ENCODE measurements at regions not wholly inside any gene's neighbourhood (a gene's known extent, or its start where the extent isn't known, plus 50 kb on each side); places are given as distances from the start of the nearest gene placed in this dataset.
A peak's percentile ranks its signal among the peaks of the same experiment; 100 is the strongest.
"Not testable (repeated sequence)": the region's sequence is repeated elsewhere in the genome, so short reads cannot be mapped to it uniquely, and the experiment has no call there.

DNA sequence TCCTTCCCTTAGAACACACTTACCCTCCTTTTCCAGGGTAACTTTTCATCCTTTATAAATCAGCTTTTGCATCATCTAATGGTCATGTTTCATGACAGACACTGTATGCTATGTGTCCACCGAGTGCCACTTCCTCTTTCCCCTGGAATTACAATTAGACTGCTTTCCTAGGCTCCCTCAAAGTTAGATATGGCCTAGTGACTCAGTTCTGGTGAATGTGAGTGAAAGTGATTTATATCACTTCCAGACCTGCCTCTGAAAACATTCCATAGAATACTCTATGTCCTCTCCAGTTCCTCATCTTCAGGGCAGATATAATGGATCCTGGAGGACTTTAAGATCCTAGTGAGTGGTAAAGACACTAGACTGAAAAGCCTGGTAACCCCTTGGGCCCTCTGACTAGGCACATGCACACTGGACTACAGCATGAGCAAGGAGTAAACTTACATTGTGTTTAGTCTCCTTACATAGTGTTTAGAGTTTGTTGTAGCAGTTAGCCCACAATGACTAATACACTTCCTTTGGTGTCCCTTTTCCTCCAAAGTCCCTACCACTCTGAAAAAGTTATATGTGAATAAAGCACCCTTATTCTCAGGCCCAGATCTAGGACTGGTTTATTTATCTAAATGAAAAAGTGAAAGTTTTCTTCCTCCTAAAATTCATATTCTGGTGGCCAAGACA is 59.3 kb downstream of the GPR88 start:
- DNase-seq (ENCODE audit: low spot score): no peak

DNA sequence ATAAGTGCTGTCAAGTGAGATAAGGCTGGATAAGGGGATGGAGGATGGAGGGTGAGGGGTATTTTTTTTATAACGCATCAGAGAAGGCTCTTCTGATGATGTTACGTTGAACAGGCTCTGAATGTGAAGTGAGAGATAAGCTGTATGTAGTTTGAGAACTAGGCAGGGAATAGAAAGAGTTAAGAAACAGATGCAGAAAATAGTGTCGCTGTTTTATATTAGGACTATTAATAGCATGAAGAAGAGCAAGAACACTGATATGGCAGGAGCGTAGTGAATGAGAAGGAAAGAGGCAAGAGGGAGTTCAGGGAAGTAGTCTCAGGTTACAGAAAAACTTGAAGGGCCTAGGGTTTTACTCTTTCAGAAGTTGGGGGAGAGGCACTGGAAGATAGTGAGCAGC is 59.8 kb downstream of the GPR88 start:
- no peak for DNase-seq (ENCODE audit: low spot score)

DNA sequence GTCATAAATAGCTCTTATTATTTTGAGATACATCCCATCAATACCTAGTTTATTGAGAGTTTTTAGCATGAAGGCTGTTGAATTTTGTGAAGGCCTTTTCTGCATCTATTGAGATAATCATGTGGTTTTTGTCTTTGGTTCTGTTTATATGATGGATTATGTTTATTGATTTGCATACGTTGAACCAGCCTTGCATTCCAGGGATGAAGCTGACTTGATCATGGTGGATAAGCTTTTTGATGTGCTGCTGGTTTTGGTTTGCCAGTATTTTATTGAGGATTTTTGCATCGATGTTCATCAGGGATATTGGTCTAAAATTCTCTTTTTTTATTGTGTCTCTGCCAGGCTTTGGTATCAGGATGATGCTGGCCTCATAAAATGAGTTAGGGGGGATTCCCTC is 62.4 kb downstream of the GPR88 start:
- DNase-seq (ENCODE audit: low spot score): not testable (repeated sequence)

DNA sequence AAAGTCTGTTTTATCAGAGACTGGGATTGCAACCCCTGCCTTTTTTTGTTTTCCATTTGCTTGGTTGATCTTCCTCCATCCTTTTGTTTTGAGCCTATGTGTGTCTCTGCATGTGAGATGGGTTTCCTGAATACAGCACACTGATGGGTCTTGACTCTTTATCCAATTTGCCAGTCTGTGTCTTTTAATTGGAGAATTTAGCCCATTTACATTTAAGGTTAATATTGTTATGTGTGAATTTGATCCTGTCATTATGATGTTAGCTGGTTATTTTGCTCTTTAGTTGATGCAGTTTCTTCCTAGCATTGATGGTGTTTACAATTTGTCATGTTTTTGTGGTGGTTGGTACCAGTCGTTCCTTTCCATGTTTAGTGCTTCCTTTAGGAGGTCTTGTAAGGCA is 64.1 kb downstream of the GPR88 start:
- DNase-seq (ENCODE audit: low spot score): not testable (repeated sequence)

DNA sequence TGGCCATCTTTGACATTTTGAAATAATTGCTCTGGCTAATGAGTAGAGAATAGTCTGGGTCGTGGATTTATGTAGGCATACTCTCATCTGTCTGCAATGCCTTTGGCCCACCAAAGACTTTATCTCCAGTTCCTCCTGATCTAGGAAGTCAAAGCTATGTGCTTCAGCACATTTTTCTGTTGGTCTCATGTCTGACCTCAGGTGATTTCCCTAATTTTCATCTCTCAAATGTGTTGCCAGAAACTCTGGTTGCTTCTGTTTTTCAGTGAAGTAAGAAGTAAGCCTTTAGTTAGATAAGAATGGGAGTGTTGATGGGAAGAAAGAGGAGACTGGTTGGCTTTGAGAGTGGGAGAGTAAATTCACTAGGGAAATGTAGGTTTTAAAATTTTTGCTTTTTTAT is 66.4 kb downstream of the GPR88 start:
- no peak for DNase-seq (ENCODE audit: low spot score)

DNA sequence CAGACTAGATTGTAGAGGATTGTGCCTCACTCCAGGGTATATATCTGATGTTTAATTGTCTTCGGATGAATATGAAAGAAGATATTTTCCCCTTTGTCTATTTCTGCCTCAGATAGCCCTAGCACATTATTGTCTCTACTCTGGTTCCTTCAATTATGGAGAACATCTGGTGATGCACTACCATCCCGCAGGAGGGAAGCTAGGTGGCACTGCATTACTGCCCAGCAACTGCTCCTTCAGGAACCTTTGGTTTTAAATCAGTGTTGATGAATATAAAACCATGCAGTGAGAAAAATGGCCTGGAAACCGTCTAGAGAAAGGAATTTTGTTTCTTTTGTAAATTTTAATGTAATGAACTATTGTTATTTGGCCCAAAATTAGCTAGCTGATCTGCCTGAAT is 68.5 kb downstream of the GPR88 start:
- DNase-seq (ENCODE audit: low spot score): no peak

DNA sequence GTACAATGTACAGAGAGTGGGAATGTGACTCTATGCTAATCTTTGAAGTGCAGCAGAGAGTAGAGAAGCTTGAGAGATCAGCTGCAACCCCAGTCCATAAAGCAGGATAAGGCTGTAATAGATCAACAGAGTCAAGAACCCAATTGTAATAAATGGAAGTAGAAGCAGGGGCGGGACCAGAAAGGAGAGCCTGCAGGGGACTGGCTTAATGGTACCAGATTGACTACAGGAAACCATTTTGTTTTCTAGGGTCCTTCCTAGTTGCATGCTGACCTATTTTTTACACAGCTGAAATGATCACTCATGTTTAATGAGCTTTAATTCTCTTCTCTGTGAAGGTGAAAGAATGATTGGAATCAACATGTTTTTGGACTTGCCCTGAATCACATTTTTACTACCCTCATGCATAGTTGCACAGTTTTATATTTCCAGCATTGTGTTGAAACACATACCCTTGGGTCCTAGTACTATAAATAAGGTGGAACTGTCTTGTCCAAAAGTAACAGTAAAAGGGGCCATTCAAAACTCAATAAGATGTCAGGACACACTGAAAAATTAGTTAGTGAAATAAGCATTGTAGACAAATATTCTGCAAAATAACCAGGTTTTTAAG is 69.8 kb downstream of the GPR88 start:
- no peak for DNase-seq (ENCODE audit: low spot score)

DNA sequence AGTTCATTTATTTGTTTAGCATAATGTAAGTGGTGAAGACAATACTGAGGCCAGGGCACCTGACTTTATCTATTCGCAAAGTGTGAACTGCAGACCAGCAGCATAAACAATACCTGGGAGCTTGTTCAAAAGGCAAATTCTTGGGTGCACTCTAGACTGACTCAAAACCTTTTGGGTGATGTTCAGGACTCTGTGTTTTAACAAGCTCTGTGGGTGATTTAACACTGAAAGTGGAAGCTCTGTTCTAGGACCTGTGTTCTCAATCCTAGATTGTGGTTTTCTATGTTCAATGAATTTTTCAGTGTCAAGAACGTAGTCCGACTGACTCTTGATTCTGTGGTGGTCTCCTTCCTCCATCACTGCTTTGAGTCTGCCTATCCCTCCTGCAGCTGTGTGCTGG is 71.9 kb downstream of the GPR88 start:
- no peak for DNase-seq (ENCODE audit: low spot score)

DNA sequence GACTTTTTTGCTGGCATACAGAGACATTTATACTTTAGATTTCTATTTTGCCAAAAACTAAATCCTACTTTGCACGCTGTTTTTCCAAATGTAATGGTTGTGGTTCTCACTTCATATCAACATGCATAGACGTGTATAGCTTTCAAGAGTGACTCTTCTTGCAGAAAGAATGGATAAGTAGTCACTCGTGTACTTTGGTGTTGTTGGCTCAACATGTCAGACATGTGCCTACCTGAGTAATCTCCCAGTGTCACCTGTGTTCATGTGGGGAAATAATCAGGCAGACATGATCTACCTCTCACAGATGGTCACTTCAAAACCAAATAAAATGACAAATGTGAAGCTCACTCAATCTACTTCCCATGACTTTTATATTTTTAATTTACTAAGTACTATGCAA is 73.1 kb downstream of the GPR88 start:
- no peak for DNase-seq (ENCODE audit: low spot score)

DNA sequence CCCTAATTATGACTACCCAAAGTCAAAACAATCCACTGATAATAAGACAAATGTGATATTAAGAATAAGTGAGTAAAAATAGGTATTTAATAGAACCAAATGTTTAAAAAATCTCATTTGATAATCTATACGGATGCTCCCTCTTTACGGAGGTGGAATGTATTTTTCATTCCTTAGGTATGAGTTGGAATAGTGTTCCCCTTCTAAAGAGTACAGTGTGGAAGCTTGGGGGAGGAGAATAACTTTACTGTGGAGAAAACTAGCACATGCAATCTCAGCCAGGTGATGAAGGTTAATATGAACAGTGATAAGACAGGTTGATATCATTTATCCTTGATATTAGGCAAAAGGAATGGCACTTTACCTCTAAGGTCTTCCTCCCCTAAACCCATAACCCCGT is 74.6 kb downstream of the GPR88 start:
- no peak for DNase-seq (ENCODE audit: low spot score)

DNA sequence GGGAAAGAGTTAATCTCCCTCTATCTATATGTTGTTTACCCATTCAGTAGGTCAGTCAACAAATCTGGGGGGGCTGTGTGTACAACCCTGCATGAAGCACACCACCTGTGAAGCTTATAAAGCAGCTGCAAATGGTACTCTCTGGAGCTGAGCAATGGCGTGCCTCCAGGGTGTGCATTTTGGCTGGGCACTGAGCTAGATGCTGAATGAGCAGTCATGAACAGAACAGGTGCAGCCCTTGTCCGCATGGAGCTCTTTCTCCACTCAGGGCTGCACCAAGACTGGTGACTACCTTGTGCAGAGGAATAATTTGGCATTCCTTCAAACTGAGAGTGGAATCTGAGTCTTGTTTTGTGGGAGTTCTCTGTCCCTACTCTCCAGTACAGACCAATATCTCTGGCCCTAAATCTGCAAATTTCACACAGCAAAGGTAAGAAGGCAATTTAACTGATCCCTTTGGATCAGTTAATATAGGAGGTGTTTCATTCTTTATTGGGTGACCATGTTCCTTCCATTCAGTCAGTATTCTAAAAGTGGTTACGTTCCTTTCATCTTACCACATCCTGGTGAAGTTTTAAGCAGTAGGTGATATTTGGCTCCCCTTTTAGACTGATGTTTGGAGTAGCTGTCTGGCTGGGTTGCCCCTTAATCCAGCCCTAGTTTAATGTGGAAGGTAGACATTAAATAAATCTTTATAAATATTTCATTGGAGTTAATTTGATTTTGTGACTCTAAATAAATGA is 76.0 kb downstream of the GPR88 start:
- no peak for DNase-seq (ENCODE audit: low spot score)

DNA sequence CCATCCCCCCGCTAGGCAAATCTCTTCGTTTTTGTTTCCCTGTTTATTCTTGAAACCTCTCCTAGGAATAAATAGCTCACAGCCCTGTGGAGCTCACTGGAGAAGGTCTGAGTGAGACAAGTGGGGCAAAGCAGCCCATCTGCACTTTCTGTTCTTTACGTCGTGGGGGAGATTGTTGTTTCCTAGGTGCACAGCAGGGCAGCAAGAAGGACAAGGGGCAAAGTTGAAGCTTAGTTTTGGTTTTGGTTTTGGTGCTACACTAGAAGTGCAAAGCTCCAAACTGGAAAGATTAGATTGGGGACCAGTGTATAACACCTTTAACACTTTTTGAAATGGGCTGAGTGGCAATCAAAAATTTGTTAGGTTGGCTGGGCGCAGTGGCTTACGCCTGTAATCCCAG is 76.6 kb downstream of the GPR88 start:
- no peak for DNase-seq (ENCODE audit: low spot score)

DNA sequence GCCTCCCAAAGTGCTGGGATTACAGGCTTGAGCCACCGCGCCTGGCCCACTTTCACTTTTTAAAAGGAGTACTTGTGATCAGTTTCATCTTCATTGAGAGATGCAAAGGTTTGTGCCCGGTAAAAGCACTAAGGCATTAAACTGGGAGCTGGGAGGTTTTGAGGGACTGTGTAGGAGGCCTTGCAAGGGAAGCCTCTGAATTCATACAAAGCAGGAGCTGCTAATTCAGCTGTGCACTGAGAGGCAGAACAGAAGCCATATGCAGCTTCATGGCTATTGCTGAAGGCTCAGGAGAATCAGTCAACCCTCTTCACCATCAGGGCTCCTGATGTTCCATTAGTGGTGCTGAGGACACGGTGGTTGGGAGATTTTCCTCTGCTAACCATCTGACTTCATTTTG is 77.7 kb downstream of the GPR88 start:
- DNase-seq (ENCODE audit: low spot score): no peak

DNA sequence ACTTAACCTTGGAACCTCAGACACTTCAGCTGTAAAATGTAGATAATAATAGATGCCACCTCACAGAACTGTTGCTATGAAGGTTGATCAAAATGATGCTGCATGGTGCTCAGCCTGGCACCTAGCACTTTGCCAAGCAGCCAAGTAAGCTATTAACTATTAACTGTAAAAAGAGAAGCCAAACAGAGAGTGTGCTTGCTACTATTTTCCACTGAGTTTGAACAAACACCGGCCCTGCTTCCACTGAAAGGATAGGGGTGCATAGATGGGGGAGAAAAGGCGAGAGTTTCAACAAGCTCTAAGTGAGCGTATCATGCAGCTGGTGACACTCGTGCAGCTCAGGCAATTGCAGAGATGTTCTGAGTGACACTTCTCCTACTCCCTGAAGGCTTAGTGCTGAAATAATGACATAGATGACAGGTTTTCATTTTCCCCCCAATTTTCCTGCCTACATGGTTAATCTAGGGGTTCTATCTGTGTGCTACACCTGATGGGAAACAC is 78.2 kb downstream of the GPR88 start:
- no peak for DNase-seq (ENCODE audit: low spot score)

DNA sequence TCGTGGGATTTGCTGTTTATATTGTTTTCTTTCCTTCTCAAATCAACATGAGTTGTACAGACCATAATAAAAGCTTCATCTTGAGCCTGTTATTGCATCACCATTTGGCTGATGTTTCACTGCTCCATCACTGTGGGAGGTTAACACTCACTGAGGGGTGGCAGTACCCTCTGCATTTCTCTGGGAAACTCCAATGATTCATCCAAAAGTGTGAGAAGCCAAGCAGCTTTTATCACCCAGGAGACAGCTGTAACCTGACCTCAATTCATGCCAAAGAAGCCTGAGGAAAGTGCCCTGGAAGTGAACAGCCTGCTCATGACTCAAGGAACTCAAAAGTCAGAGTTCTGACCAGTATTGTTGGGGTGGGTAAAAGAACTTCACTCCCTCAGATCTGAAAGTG is 84.1 kb downstream of the GPR88 start:
- DNase-seq (ENCODE audit: low spot score): no peak

DNA sequence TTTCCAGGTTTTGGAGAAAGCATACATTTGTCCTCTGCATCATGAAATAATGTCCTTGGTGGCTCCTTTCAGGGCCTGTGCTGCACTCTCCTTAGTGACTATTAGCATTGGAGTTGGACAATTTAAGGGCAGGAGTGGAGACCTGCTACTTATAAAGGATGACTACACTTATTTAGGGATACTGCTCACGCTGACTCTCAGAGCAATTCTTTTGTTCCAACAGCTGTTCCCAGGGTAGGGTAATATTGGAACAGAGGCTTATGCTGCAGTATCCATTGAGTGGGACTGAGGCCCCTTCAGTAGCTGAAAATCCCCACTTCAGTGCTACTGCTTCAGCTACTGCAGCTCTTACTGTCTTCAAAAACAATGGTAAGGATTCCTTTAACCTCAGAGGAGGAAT is 84.6 kb downstream of the GPR88 start:
- DNase-seq (ENCODE audit: low spot score): no peak

DNA sequence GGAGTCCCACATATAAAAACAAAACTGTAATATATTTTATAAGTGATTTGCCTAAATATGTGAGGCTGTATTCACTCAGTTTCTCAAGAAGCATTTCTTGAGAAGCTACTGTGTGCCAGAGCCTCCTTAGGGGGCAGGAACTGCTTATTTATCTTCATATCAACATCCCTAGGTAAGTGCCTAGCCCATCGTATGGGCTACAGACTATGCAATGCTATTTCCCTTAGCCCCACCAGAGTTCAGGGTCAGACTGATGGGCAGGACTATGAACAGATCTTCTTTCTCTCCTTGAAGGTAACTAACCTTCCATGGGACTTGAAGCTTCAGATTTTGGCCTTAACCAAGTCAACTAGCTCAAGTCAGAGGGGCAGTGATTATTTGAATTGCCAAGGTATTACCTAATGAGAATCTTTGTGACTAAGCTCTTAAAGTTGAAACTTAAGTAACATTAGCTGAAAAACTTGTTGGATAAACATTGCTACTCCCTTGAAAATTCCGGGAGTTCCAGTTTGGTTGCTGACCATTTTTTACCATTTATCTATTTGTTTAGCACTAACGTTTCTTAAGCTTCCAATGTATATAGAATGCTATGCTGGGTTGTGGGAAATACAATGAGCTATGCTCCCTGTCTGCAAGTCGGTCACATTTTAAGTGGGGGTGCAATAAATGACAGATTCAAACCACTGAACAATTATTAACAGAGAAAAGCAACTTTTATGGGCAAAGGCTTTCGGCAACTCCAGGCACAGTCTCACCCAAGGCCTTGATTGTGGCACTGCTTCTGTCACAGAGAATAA is 85.2 kb downstream of the GPR88 start:
- no peak for DNase-seq (ENCODE audit: low spot score)

DNA sequence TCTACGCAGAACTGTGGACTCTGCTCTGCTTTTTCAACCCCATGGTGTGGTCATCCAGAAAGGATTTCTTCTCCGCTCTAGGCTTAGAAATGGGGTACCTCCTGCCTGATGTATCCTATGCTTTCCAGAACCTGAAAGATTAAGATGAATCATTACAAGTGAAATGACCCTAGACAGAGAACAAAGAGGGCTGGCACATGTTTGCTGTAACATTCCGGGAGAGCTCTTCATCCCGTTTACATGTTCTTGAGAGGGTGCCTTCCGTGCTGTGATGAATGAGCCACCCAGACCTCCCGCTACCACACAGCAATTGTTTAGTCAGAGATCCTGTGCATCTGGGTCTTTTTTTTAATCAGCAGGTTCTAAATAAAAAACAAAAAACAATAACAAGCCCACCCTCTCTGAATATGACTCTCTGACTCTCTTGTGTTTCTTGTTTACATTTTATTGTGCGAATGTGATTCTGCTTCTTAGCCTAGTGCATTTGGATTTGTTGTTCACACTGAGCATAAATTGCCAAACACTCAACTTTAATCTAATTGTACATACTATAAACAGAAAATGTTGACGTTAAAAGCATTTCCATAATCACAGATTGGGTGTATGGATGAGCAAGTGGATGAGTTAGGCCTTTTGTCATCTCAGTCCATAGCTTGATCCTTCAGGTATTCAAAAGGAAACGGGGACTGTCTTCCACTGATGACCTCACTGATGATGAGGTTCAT is 87.1 kb downstream of the GPR88 start:
- no peak for DNase-seq (ENCODE audit: low spot score)

DNA sequence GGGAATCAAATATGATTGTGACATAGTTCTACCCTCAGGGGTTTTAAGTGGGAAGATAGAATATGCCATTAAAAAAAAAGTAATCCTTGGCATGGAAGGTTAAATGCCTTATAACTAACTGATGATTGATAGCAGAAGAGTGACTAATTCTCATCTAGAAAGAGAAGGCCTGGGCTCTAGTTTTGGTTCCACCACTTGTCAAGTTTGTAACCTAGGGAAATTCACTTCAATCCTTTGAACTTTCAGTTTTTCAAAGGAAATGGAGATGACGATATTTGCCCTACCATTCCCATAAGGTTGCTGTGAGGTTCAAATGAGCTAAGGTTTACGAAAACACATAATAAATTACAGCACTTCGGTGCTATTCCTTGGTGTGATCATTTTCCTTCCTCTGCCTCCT is 88.5 kb downstream of the GPR88 start:
- peak; percentile 2 for DNase-seq (ENCODE audit: low spot score)

DNA sequence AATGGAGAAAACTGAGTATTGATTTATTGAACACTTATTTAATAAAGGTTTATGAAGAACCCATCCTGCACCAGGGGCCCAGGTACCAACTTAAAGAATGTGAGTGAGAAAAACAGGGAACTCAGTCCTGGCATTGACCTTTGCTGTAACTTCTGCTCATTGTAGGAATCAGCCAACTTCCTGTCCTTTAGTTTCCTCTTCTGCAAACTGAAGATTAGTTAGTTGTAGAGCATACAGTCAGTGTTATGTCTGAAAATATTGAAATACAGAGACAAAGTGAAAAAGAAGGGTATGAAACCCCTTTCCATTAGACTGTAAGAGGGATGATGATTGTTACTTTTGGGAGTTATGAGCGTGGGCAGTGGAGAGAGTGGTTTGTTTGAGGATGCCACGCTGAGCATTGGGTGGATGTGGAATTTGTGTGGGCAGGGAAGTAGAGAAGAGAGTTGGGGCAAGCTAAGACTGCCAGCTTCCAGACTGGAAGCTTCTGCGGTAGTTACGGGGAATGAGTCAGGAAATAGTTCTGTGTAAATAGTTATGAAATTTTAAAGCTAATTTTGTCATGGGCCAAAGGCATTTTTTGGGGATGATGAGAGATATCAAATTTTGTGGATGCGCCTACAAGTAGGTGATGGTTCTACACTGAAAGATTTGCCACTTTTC is 89.2 kb downstream of the GPR88 start:
- DNase-seq (ENCODE audit: low spot score): no peak

DNA sequence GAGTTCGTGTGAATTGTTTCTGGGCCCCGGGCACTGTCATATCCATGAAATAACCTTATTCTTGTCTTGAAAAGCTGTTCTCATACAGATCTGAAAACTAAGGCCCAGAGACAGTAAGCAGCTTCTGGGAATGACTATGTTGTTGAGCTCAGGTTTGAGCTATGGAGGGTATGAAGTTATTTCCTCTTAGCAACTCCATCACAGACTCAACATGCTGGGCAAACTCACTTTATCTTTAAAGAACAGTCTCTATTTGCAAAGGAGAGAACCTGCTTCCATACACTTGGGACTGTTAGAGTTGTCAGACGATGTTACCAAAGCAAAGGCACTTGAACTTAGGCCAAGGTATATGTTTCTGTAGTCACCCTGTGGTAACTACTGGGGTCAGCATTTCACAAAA is 90.0 kb downstream of the GPR88 start:
- no peak for DNase-seq (ENCODE audit: low spot score)
